ENCODE measurements at regions not wholly inside any gene's neighbourhood (a gene's known extent, or its start where the extent isn't known, plus 50 kb on each side); places are given as distances from the start of the nearest gene placed in this dataset.

DNA sequence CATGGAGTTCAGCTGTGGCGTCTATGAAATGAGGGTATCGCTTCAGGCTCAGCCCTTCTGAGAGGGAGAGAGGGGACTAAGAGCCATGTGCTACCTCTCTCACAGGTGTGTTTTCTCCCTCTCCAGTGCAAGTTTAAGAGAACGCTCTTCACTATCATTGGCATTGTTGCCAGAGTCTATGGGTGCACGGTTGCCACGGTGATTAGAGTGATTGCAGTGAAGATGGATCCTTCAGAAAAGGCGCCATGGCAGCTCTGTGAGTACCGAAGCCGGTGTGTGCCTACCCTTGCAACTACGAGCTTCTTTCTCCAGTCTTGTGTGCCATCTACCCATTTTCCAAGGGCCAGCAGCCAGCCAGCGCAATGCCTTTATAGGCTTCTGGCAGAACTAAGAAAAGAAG lies 290.5 kb downstream of the OMA1 start:
- Histone ChIP-seq H3K36me3 (ENCODE audit: insufficient read depth, low read length) (no peaks in the 10 kb centered on the region), H2AFZ (ENCODE audit: low read length, unreplicated experiment) (no peak overlapping the region), H3K4me1 (ENCODE audit: control insufficient read depth, insufficient read depth, low read length, unreplicated experiment) (no peaks in the 10 kb centered on the region), H3K27me3 (ENCODE audit: insufficient read depth, low read length) (peaks cover 15% of the 10 kb centered on the region), H3K79me2 (ENCODE audit: control insufficient read depth, insufficient read depth, low read length, unreplicated experiment) (no peaks in the 10 kb centered on the region), H3K4me3 (ENCODE audit: low read depth, low read length) (no peak overlapping the region), H3K27ac (ENCODE audit: low read depth, low read length) (no peak overlapping the region)

DNA sequence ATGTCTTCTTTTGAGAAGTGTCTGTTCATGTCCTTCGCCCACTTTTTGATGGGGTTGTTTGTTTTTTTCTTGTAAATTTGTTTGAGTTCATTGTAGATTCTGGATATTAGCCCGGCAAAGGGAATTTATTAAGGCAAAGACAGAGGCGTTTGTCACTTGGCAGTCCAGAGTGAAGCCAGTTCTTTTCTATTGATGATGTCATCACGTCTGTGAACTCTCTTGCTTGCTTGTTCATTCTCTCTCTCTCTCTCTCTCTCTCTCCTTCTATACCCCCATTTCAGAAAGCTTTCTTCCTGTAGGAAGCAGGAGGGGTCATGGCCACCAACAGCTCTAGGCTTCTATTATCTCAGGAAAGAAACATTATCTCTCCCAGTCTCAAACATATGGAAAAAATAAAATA lies 291.3 kb downstream of the OMA1 start:
- Histone ChIP-seq H3K4me1 (ENCODE audit: control insufficient read depth, insufficient read depth, low read length, unreplicated experiment) (no peaks in the 10 kb centered on the region), H3K27ac (ENCODE audit: low read depth, low read length) (no peak overlapping the region), H3K79me2 (ENCODE audit: control insufficient read depth, insufficient read depth, low read length, unreplicated experiment) (no peaks in the 10 kb centered on the region), H3K27me3 (ENCODE audit: insufficient read depth, low read length) (peaks cover 23% of the 10 kb centered on the region), H3K4me3 (ENCODE audit: low read depth, low read length) (no peak overlapping the region), H3K36me3 (ENCODE audit: insufficient read depth, low read length) (no peaks in the 10 kb centered on the region), H2AFZ (ENCODE audit: low read length, unreplicated experiment) (no peak overlapping the region)

DNA sequence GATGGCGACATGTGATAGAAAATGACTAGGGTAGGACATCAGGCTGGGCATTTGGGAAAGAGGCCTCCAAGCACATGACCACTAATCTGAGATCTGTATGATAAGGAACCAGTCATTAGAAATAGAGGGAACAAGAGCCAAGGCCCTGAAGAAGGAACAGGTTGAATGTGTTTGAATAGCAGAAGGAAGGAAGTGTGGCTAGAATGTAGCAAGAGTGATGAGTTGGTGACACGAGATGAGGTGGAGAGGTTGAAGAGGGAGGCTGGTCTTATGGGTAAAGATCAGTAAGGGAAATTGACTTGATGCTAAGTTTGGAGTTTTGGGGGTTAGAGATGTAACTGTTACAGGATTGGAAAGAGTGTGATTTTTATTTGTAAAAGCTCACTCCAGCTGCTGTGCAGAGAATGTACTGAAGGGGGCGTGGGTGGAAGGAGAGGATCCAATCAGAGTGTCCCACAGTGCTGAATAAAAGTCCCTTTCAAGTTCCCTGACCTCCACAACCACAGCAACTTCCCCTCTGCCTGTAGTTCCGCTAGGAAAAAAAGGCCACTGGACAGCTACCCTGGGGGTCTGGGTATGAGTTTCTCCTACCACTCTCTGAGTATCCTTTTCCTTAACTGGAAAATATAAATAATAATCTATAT lies 295.0 kb downstream of the OMA1 start:
- Histone ChIP-seq H3K4me1 (ENCODE audit: control insufficient read depth, insufficient read depth, low read length, unreplicated experiment) (peaks cover 4% of the 10 kb centered on the region), H2AFZ (ENCODE audit: low read length, unreplicated experiment) (no peak overlapping the region), H3K4me3 (ENCODE audit: low read depth, low read length) (no peak overlapping the region), H3K36me3 (ENCODE audit: insufficient read depth, low read length) (no peaks in the 10 kb centered on the region), H3K79me2 (ENCODE audit: control insufficient read depth, insufficient read depth, low read length, unreplicated experiment) (no peaks in the 10 kb centered on the region), H3K27me3 (ENCODE audit: insufficient read depth, low read length) (peaks cover 58% of the 10 kb centered on the region), H3K27ac (ENCODE audit: low read depth, low read length) (no peak overlapping the region)

DNA sequence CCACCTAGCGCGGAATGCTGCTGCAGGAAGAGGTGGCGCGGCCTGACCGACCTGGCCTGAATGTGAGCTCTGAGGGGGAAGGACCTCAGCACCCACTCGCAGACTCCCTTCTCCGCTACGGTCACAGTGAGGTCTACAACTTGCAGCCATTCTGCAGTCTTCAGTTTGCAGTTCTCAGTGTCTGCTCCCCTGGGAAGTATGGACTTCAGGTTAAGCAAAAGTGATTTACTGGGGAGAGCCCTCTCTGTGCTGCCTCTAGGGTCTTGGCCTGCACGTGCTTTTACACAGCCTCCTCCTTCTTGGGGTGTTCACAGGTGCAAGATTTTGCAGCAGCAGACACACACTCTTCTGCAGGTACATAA lies 296.0 kb downstream of the OMA1 start:
- Histone ChIP-seq H3K79me2 (ENCODE audit: control insufficient read depth, insufficient read depth, low read length, unreplicated experiment) (no peaks in the 10 kb centered on the region), H2AFZ (ENCODE audit: low read length, unreplicated experiment) (no peak overlapping the region), H3K27ac (ENCODE audit: low read depth, low read length) (no peak overlapping the region), H3K36me3 (ENCODE audit: insufficient read depth, low read length) (no peaks in the 10 kb centered on the region), H3K27me3 (ENCODE audit: insufficient read depth, low read length) (peaks cover 58% of the 10 kb centered on the region), H3K4me3 (ENCODE audit: low read depth, low read length) (no peak overlapping the region), H3K4me1 (ENCODE audit: control insufficient read depth, insufficient read depth, low read length, unreplicated experiment) (peaks cover 4% of the 10 kb centered on the region)

DNA sequence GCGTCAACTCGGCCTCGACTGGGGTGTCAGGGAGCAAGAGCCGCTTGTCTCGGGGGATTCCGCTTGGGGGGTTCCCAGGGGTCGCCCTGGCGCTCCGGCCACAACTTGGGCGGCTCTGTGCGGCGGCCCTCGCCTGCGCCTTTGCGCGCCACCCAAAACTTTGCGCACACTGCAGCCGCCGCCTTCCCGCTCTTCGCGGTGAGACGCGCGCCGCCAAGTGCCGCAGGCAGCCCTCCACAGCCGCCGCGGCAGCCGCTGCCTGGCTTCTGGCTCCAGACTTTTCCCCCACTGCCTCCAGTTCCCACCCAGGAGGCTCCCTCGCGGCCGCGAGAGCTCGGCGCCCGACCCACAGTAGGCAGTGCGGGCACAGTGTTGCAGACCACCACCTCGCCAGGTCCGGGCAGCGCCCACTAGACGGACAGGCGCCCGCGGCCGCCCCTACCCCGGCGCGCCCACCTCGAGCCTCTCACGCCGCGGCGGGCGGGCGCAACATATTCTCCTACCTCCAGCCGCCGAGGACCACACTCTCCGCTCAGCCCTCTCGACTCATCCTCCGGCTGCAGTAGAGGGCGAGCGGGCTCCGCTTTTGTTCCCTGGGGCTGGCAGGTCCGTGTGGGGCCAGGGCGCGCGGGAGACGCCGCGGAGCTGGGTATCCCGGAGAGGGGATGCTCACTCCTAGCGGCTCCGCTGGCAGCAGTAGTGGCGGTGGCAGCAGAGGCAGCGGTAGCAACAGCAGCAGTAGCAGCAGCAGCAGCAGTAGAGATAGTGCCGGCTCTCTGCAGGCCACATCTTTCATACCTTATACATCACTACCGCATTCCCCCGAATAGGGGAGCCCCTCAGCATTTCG lies 296.6 kb downstream of the OMA1 start:
- Histone ChIP-seq H3K27me3 (ENCODE audit: insufficient read depth, low read length) (peaks cover 58% of the 10 kb centered on the region), H3K36me3 (ENCODE audit: insufficient read depth, low read length) (no peaks in the 10 kb centered on the region), H3K79me2 (ENCODE audit: control insufficient read depth, insufficient read depth, low read length, unreplicated experiment) (no peaks in the 10 kb centered on the region), H3K4me3 (ENCODE audit: low read depth, low read length) (peak overlapping the region; percentile 63), H2AFZ (ENCODE audit: low read length, unreplicated experiment) (no peak overlapping the region), H3K4me1 (ENCODE audit: control insufficient read depth, insufficient read depth, low read length, unreplicated experiment) (peaks cover 4% of the 10 kb centered on the region), H3K27ac (ENCODE audit: low read depth, low read length) (no peak overlapping the region)

DNA sequence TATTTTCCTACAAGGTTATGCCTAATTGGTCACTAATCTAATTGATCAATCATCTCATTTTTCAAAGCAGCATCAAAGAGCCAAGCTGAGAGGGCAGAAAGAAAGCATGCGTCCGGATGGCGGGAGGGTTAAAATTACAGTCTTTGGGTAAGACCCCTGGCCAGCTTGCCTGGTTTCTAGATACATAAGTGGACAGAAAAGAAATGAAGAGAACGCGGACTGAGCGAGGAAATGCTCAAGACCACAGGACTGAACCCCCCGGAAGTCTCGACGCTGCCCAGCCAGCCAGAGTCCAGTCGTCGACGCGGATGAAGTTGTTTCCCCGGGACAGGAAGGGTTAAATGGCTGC lies 297.2 kb downstream of the OMA1 start:
- H3K79me2 ChIP-seq (ENCODE audit: control insufficient read depth, insufficient read depth, low read length, unreplicated experiment), result no peaks in the 10 kb centered on the region
- peak overlapping the region; percentile 63 for H3K4me3 ChIP-seq (ENCODE audit: low read depth, low read length)
- H2AFZ ChIP-seq (ENCODE audit: low read length, unreplicated experiment), result no peak overlapping the region
- H3K27ac ChIP-seq (ENCODE audit: low read depth, low read length), result no peak overlapping the region
- H3K27me3 ChIP-seq (ENCODE audit: insufficient read depth, low read length), result peaks cover 58% of the 10 kb centered on the region
- H3K4me1 ChIP-seq (ENCODE audit: control insufficient read depth, insufficient read depth, low read length, unreplicated experiment), result peaks cover 4% of the 10 kb centered on the region
- H3K36me3 ChIP-seq (ENCODE audit: insufficient read depth, low read length), result no peaks in the 10 kb centered on the region

DNA sequence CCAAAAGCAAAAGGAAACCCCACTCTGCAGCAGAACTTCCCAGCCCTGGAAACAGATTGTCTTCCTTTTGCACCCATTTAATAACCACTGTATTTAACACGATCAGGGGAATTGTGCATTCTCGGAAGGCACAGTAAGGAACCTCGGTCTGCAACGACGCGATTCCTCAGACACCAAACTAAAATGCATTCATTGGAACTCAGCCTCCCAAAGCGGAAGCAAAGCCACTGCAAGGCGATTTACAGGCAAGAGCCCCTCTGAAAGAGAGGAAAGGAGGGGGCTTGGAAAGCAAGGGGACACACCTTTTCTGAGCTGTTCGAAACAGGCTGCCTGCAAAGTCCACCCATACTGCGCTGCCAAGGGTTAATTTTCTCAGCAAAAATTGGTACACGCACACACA lies 297.7 kb downstream of the OMA1 start:
- no peak overlapping the region for H3K27ac ChIP-seq (ENCODE audit: low read depth, low read length)
- no peak overlapping the region for H2AFZ ChIP-seq (ENCODE audit: low read length, unreplicated experiment)
- no peak overlapping the region for H3K4me3 ChIP-seq (ENCODE audit: low read depth, low read length)
- no peaks in the 10 kb centered on the region for H3K36me3 ChIP-seq (ENCODE audit: insufficient read depth, low read length)
- peaks cover 4% of the 10 kb centered on the region for H3K4me1 ChIP-seq (ENCODE audit: control insufficient read depth, insufficient read depth, low read length, unreplicated experiment)
- H3K79me2 ChIP-seq (ENCODE audit: control insufficient read depth, insufficient read depth, low read length, unreplicated experiment), result no peaks in the 10 kb centered on the region
- H3K27me3 ChIP-seq (ENCODE audit: insufficient read depth, low read length), result peaks cover 60% of the 10 kb centered on the region

DNA sequence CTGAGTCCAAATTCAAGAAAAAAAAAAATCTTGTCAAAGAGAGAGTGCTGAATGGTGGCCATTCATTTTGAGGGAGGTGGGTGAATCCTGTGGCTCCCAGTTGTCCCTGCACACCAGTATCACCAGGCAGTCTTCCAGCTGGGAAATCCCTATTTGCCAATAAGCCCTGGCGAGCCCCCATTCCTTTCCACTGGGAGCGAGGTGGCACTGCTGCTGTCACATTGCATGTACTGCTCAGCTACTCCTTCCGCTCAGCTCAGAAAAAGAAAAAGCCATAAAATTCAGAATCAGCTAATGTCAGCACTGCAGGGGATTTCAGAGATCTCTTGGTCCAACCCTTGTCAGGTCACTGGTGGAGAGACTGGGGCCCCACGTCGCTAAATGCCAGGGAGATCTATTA lies 298.5 kb downstream of the OMA1 start:
- Histone ChIP-seq H3K4me3 (ENCODE audit: low read depth, low read length) (no peak overlapping the region), H3K27ac (ENCODE audit: low read depth, low read length) (no peak overlapping the region)

DNA sequence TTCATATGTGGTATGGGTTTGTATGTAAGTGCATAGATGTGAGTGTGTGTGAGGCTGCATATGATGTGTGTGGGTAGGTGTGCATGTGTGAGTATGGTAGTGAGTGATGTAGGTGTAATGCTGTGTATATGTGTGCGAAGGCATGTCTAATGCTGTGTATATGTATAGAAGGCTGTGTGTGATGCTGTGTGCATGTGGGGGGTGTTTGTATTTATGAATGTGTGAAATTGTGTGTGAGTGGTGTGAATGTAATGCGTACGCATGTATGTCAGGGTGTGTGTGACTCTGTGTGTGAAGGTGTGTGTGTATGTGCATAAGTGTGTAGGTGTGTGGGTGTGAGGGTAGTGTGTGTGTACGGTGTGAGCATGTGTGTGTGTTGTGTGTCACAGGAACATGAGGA lies 300.0 kb downstream of the OMA1 start:
- Histone ChIP-seq H3K79me2 (ENCODE audit: control insufficient read depth, insufficient read depth, low read length, unreplicated experiment) (no peaks in the 10 kb centered on the region), H3K4me1 (ENCODE audit: control insufficient read depth, insufficient read depth, low read length, unreplicated experiment) (peaks cover 4% of the 10 kb centered on the region), H2AFZ (ENCODE audit: low read length, unreplicated experiment) (no peak overlapping the region), H3K4me3 (ENCODE audit: low read depth, low read length) (no peak overlapping the region), H3K27ac (ENCODE audit: low read depth, low read length) (no peak overlapping the region), H3K36me3 (ENCODE audit: insufficient read depth, low read length) (no peaks in the 10 kb centered on the region), H3K27me3 (ENCODE audit: insufficient read depth, low read length) (peaks cover 53% of the 10 kb centered on the region)

More for the DNA sequence above, 298.5 kb downstream of the OMA1 start:
- H3K4me1 ChIP-seq (ENCODE audit: control insufficient read depth, insufficient read depth, low read length, unreplicated experiment), result peaks cover 4% of the 10 kb centered on the region
- H2AFZ ChIP-seq (ENCODE audit: low read length, unreplicated experiment), result no peak overlapping the region
- H3K36me3 ChIP-seq (ENCODE audit: insufficient read depth, low read length), result no peaks in the 10 kb centered on the region
- H3K79me2 ChIP-seq (ENCODE audit: control insufficient read depth, insufficient read depth, low read length, unreplicated experiment), result no peaks in the 10 kb centered on the region
- H3K27me3 ChIP-seq (ENCODE audit: insufficient read depth, low read length), result peaks cover 63% of the 10 kb centered on the region

DNA sequence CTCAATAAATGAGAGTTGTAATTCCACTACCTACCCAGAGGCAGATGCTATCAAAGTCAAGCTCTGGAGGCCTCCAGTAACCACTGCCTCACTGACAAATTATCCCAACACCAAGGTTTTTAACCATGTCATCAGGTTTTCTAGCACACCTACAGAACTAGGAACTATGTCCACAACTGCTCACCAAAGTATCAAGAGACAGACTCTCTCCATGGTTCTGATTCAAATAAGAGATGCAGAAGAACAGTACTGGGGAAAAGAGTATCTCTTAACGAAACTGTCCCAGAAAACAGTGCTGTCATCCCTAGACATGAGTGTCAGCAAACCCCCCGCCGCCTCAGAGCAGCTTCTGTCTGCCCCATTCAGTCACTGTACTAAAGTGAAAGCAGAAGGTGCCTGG lies 301.7 kb downstream of the OMA1 start:
- Histone ChIP-seq H3K79me2 (ENCODE audit: control insufficient read depth, insufficient read depth, low read length, unreplicated experiment) (no peaks in the 10 kb centered on the region), H3K4me1 (ENCODE audit: control insufficient read depth, insufficient read depth, low read length, unreplicated experiment) (peaks cover 4% of the 10 kb centered on the region), H3K27me3 (ENCODE audit: insufficient read depth, low read length) (peaks cover 36% of the 10 kb centered on the region), H3K36me3 (ENCODE audit: insufficient read depth, low read length) (no peaks in the 10 kb centered on the region), H3K4me3 (ENCODE audit: low read depth, low read length) (no peak overlapping the region), H2AFZ (ENCODE audit: low read length, unreplicated experiment) (no peak overlapping the region), H3K27ac (ENCODE audit: low read depth, low read length) (no peak overlapping the region)

DNA sequence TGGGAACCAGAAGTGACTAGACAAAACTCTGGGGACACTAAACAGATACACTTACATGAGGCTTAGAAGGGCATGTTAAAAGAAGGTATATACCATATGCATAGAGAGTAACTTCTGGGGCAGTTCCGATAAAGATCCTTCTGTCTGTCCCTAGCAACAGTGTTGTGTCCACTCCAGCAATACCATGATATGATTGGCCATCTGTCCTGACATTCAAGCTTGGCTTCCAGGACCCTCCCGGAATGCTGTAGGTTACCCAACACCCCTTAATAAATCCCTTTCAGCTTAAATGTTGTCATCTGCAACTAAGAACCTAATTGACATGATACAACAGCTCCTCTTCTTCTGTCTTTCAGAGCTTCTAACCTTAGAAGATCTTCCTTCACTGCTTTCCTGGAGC lies 307.7 kb downstream of the OMA1 start:
- Histone ChIP-seq H3K27me3 (ENCODE audit: insufficient read depth, low read length) (peaks cover 3% of the 10 kb centered on the region; the same call in 1 of the 2 replicates), H3K79me2 (ENCODE audit: control insufficient read depth, insufficient read depth, low read length, unreplicated experiment) (no peaks in the 10 kb centered on the region), H3K27ac (ENCODE audit: low read depth, low read length) (no peak overlapping the region), H3K4me1 (ENCODE audit: control insufficient read depth, insufficient read depth, low read length, unreplicated experiment) (no peaks in the 10 kb centered on the region), H2AFZ (ENCODE audit: low read length, unreplicated experiment) (no peak overlapping the region), H3K4me3 (ENCODE audit: low read depth, low read length) (no peak overlapping the region), H3K36me3 (ENCODE audit: insufficient read depth, low read length) (no peaks in the 10 kb centered on the region)

Data from ACC112 (cell line).